ENCODE measurements at regions not wholly inside any gene's neighbourhood (a gene's known extent, or its start where the extent isn't known, plus 50 kb on each side); places are given as distances from the start of the nearest gene placed in this dataset.

DNA sequence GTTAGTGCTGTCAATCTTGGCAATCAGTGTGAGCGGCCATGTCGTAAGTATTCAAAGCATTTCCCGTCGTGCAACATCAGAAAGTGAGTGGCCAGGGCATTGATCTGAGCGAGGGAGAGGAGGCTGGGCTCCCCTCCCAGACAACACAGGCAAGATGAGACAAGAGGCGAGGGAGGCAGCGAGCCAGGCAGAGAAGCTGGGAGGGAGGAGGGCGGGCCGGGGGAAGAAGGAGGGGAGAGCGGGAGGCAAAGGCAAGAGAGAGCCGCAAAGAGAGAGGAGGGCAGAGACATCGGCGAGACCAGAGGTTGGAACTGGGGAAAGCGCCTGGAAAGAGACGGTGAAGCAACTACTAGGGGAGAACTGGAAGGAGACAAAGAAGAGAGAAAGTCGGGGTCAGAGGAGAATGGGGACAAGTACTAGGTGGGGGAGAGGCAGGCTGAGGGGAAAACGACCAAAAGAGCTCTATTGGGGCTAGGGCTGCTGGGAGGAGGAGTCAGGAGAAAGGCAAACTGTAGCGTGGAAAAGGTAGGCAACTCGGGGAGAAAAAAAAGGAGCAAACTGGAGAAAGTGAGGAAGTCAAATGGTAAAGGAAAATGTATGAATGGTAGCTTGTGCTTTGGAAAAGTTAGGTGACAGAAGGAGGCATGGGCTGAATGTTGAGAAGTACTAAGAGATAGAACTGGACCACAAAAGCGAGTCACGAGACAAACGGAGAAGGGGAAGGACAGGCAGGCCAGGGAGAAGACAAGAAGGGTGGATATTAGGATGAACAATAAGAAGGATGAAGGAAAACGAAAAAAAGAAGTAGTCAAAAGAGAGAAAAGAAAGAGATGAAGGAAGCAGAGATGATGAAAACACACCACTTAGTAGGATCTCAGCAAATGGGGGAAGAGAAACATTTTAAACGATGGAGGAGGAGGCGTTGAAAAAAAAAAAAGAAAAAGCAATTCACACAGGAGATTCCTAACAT, 130.5 kb upstream of the C11orf58 start (continued):
- TF ChIP-seq, protein P1, sequence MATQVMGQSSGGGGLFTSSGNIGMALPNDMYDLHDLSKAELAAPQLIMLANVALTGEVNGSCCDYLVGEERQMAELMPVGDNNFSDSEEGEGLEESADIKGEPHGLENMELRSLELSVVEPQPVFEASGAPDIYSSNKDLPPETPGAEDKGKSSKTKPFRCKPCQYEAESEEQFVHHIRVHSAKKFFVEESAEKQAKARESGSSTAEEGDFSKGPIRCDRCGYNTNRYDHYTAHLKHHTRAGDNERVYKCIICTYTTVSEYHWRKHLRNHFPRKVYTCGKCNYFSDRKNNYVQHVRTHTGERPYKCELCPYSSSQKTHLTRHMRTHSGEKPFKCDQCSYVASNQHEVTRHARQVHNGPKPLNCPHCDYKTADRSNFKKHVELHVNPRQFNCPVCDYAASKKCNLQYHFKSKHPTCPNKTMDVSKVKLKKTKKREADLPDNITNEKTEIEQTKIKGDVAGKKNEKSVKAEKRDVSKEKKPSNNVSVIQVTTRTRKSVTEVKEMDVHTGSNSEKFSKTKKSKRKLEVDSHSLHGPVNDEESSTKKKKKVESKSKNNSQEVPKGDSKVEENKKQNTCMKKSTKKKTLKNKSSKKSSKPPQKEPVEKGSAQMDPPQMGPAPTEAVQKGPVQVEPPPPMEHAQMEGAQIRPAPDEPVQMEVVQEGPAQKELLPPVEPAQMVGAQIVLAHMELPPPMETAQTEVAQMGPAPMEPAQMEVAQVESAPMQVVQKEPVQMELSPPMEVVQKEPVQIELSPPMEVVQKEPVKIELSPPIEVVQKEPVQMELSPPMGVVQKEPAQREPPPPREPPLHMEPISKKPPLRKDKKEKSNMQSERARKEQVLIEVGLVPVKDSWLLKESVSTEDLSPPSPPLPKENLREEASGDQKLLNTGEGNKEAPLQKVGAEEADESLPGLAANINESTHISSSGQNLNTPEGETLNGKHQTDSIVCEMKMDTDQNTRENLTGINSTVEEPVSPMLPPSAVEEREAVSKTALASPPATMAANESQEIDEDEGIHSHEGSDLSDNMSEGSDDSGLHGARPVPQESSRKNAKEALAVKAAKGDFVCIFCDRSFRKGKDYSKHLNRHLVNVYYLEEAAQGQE (tag by site-specific recombination; IDR thresholded peaks at IDR 0.05): 0 out of 2 replicates have a peak, but pooled peaks have one; percentile 37
- TF ChIP-seq EGR2 (tag by site-specific recombination; IDR thresholded peaks at IDR 0.05; ENCODE audit: low read depth): 0 out of 2 replicates have a peak, but pooled peaks have one; percentile 43
- no peak for TF ChIP-seq ZNF530 (tag by site-specific recombination; IDR thresholded peaks at IDR 0.05; ENCODE audit: low read depth)
- TF ChIP-seq TRIM28 (IDR thresholded peaks at IDR 0.05; ENCODE audit: borderline replicate concordance, low read length): no peak
- TF ChIP-seq PRDM1 (tag by site-specific recombination; IDR thresholded peaks at IDR 0.05): peak; percentile 99
- TF ChIP-seq ZNF366 (tag by site-specific recombination; conservative IDR thresholded peaks at IDR 0.05): peak; percentile 82
- TF ChIP-seq, protein P2, sequence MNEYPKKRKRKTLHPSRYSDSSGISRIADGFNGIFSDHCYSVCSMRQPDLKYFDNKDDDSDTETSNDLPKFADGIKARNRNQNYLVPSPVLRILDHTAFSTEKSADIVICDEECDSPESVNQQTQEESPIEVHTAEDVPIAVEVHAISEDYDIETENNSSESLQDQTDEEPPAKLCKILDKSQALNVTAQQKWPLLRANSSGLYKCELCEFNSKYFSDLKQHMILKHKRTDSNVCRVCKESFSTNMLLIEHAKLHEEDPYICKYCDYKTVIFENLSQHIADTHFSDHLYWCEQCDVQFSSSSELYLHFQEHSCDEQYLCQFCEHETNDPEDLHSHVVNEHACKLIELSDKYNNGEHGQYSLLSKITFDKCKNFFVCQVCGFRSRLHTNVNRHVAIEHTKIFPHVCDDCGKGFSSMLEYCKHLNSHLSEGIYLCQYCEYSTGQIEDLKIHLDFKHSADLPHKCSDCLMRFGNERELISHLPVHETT (tag by site-specific recombination; IDR thresholded peaks at IDR 0.05): no peak
- TF ChIP-seq ZNF747 (tag by site-specific recombination; IDR thresholded peaks at IDR 0.05): no peak
- no peak for TF ChIP-seq ZNF624 (tag by site-specific recombination; IDR thresholded peaks at IDR 0.05)
- TF ChIP-seq HOXA7 (CRISPR knock-in tag; IDR thresholded peaks at IDR 0.05; ENCODE audit: borderline replicate concordance): no peak
- no peak for TF ChIP-seq SALL2 (tag by site-specific recombination; IDR thresholded peaks at IDR 0.05; ENCODE audit: borderline replicate concordance)
- TF ChIP-seq, protein P3, sequence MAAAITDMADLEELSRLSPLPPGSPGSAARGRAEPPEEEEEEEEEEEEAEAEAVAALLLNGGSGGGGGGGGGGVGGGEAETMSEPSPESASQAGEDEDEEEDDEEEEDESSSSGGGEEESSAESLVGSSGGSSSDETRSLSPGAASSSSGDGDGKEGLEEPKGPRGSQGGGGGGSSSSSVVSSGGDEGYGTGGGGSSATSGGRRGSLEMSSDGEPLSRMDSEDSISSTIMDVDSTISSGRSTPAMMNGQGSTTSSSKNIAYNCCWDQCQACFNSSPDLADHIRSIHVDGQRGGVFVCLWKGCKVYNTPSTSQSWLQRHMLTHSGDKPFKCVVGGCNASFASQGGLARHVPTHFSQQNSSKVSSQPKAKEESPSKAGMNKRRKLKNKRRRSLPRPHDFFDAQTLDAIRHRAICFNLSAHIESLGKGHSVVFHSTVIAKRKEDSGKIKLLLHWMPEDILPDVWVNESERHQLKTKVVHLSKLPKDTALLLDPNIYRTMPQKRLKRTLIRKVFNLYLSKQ (tag by site-specific recombination; IDR thresholded peaks at IDR 0.05; ENCODE audit: borderline replicate concordance): no peak
- no peak for TF ChIP-seq ZNF133 (tag by site-specific recombination; IDR thresholded peaks at IDR 0.05)
- no peak for TF ChIP-seq ZNF777 (tag by site-specific recombination; IDR thresholded peaks at IDR 0.05; ENCODE audit: borderline replicate concordance)
- no peak for TF ChIP-seq ZNF132 (tag by site-specific recombination; IDR thresholded peaks at IDR 0.05; ENCODE audit: borderline replicate concordance)
- TF ChIP-seq ZBTB48 (tag by site-specific recombination; IDR thresholded peaks at IDR 0.05): no peak
- TF ChIP-seq ZNF202 (tag by site-specific recombination; IDR thresholded peaks at IDR 0.05; ENCODE audit: borderline replicate concordance): no peak
- no peak for TF ChIP-seq ZNF175 (tag by site-specific recombination; IDR thresholded peaks at IDR 0.05)
- no peak for TF ChIP-seq ZNF16 (tag by site-specific recombination; IDR thresholded peaks at IDR 0.05; ENCODE audit: low read depth)
- no peak for TF ChIP-seq GLIS2 (tag by site-specific recombination; IDR thresholded peaks at IDR 0.05)
- no peak; the same call in 1 of the 2 replicates for TF ChIP-seq KLF16 (tag by site-specific recombination; IDR thresholded peaks at IDR 0.05)
- peak; percentile 21; the same call in 1 of the 2 replicates for TF ChIP-seq ZBTB8A (tag by site-specific recombination; IDR thresholded peaks at IDR 0.05)
- TF ChIP-seq ZNF600 (tag by site-specific recombination; IDR thresholded peaks at IDR 0.05): no peak; the same call in 1 of the 2 replicates
- TF ChIP-seq, protein P4, sequence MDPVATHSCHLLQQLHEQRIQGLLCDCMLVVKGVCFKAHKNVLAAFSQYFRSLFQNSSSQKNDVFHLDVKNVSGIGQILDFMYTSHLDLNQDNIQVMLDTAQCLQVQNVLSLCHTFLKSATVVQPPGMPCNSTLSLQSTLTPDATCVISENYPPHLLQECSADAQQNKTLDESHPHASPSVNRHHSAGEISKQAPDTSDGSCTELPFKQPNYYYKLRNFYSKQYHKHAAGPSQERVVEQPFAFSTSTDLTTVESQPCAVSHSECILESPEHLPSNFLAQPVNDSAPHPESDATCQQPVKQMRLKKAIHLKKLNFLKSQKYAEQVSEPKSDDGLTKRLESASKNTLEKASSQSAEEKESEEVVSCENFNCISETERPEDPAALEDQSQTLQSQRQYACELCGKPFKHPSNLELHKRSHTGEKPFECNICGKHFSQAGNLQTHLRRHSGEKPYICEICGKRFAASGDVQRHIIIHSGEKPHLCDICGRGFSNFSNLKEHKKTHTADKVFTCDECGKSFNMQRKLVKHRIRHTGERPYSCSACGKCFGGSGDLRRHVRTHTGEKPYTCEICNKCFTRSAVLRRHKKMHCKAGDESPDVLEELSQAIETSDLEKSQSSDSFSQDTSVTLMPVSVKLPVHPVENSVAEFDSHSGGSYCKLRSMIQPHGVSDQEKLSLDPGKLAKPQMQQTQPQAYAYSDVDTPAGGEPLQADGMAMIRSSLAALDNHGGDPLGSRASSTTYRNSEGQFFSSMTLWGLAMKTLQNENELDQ (tag by site-specific recombination; IDR thresholded peaks at IDR 0.05; ENCODE audit: low read depth): no peak
- TF ChIP-seq ZNF335 (tag by site-specific recombination; conservative IDR thresholded peaks at IDR 0.05): peak; percentile 87
- no peak for TF ChIP-seq ZNF174 (tag by site-specific recombination; IDR thresholded peaks at IDR 0.05)
- no peak for TF ChIP-seq ZNF510 (tag by site-specific recombination; IDR thresholded peaks at IDR 0.05; ENCODE audit: insufficient replicate concordance)
- TF ChIP-seq ZBTB21 (tag by site-specific recombination; IDR thresholded peaks at IDR 0.05): no peak
- TF ChIP-seq ZNF341 (tag by site-specific recombination; IDR thresholded peaks at IDR 0.05; ENCODE audit: low read depth): peak; percentile 76
- TF ChIP-seq ZNF843 (tag by site-specific recombination; IDR thresholded peaks at IDR 0.05): peak; percentile 40; the same call in 1 of the 2 replicates
- TF ChIP-seq REPIN1 (tag by site-specific recombination; IDR thresholded peaks at IDR 0.05; ENCODE audit: low read depth): no peak; the same call in 1 of the 2 replicates
- peak; percentile 97 for TF ChIP-seq ZBTB17 (tag by site-specific recombination; IDR thresholded peaks at IDR 0.05)
